T47D (cell line): ENCODE measurements at regions not wholly inside any gene's neighbourhood (a gene's known extent, or its start where the extent isn't known, plus 50 kb on each side); places are given as distances from the start of the nearest gene placed in this dataset.
"Not testable (repeated sequence)": the region's sequence is repeated elsewhere in the genome, so short reads cannot be mapped to it uniquely, and the experiment has no call there.

Experiments used
- DNase-seq, 2 experiments: peaks; one replicate each; pipeline versions ENCODE4 v3.0.0 to v3.0.0-alpha.2; 2011 to 2012; ENCODE audit warnings: low read depth in 1 of 2, low spot score in 1 of 2
- JUND ChIP-seq: IDR thresholded peaks from 2 replicates; pipeline ENCODE4 v1.6.1; 2012; ENCODE audit warnings: low read depth
- in situ Hi-C: cut with HindIII; loops from 2 replicates; pipeline ENCODE4 v1.10.0; 2016; ENCODE audit warnings: low sequenced_read_pairs, low pct_unique_long_range_greater_than_20kb

DNA sequence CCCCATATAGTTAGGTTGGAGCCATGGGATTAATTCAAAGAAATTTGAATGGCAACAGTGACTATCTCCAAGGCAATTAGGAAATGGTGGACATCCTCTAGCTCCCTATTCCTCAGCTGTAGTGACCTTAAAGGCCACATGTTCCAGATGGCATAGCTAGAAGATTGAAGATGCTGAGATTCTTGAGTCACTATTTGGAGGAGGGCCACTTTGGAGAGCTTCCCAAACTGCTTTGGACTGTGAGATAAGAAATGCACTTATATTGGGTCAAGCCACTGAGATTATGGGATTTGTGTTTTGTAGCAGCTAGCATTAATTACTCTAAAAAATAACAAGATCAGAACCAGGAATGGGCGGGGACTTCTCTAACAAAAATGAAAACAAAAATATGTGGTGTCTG, 636.2 kb upstream of the CCNG1 start:
- TF ChIP-seq JUND, result no peak
- no peak for DNase-seq
- in situ Hi-C loops, result no loop called here

DNA sequence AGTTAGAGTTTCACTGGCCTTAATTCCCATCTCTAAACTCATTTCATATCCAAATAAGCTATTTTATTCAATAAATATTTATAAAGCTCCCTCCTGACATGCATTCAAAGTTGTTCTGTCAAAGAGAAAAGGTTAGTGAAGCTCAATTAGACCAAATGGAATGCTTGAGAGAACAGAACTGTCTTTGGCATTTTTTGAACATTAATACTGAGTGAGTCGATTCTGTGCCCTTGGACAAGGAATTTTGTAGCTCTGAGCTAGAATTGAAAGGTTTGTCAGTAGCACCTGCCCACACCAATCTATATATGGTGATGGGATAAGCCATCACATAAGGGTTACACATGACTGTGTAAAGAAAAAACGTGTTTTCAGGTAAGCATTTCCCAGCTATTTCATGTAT, 631.2 kb upstream of the CCNG1 start:
- no peak for DNase-seq
- no peak for TF ChIP-seq JUND
- in situ Hi-C loops, result no loop called here

DNA sequence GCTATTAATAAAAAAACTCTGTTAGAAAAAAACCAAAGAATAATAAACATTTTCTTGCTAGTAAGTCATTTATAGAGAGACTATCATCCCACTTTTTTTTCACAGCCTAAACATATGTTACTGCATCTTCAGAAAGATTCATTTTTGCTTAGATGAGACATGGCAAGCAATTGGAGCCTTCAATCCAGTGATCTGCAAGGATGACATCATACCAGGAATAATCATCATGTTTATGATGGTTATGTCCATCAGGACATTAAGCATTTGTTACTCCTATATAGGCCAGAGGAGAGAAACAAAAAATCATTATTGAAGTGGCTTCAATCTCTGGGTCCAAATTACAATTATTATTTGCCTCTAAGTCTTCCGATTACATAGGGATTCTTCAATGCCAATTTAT, 626.3 kb upstream of the CCNG1 start:
- in situ Hi-C loops, result no loop called here

DNA sequence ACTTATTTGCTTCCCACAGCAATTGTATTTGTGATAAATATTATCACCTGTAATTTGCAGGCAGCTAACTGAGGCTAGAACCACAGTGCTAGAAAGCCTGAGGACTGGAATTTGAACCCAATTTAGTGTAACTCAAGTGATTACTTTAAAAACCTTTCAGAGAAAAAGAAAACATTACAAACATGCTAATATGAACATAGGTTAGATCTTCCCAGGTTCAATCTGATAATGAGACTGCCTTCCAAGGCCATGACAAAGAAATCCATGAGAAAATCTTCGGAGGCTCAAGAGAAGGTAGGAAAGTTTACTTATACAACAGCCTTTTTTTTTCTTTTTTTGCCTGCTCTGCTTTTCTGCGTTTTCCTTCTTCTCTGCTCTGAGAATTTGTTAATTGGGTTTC, 620.6 kb upstream of the CCNG1 start:
- no peak for TF ChIP-seq JUND
- in situ Hi-C loops, result no loop called here
- DNase-seq, result no peak

More for the DNA sequence above, 626.3 kb upstream of the CCNG1 start:
- no peak for DNase-seq
- no peak for TF ChIP-seq JUND

DNA sequence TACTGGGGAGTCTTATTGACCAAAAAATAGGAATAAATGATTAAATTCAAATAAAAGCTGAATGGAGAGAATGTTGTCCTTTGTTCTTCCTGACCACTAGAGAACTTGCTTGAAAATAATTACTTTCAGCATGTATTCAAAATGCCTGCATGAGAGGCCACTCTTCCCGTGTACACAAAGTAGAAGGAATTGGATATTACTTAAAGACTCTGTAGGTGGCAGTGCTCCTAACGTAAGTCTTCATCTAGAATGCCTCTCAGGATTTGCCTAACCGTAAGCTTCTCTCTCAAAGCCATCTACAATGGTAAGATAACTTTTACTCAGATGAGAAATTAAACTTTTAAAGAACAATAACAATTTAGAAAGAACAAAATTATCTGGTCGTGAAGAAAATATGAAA, 620.0 kb upstream of the CCNG1 start:
- peak in 1 of 2 experiments; percentile 11 for DNase-seq
- in situ Hi-C loops, result no loop called here
- TF ChIP-seq JUND, result no peak

DNA sequence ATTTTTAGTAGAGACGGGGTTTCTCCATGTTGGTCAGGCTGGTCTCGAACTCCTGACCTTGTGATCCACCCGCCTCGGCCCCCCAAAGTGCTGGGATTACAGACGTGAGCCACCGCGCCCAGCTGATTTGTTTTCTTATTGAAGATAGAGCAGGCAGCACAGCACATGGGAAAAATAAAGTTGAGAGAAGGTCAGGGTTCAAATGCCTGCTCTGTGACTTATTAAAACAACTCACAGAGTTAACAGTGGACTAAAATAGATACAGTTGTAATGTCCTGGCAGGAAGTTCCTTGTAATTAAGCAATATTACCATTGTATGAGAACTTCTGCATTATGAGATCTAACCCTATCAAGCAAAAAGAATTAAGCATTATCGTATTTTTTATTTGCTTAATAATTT, 615.7 kb upstream of the CCNG1 start:
- in situ Hi-C loops, DNase-seq: not testable (repeated sequence)

DNA sequence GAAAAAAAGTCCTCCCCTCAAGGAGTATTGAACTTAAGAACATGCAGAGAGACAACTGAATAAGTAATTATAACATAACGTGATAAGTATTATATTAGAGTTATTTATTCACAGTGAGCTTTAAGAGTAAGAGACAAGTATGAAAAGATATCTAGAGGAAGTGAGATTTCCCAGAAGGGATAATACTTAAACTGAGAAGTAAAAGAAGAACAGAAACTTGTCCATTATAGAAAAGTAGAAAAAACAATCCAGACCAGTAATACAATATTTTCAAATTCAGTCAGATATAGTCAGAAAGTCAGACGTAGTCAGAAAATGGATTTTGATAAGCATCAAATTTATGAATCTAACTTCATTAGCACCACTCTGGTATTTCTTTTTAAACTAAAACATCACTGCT, 613.0 kb upstream of the CCNG1 start:
- TF ChIP-seq JUND, result no peak
- DNase-seq, result no peak
- in situ Hi-C loops, result no loop called here

DNA sequence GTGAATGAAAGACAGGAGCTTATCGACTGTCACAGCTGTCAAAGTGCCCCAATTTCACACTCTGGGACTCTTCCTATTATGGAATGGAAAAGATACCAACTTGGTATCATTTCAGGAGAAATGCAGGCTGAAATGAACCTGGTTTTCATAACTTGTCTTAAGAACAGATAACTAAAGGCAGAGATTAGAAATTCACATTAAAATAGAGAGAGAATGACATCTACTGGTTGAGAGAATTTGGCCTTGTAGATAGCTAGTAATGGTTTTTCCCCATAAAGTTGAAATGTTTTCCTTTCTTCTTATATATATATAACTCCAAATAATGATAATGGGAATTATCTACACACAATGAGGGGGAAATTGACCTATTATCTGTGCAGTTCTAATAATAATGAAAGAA, 600.2 kb upstream of the CCNG1 start:
- no peak for TF ChIP-seq JUND
- in situ Hi-C loops, result no loop called here
- DNase-seq, result no peak

DNA sequence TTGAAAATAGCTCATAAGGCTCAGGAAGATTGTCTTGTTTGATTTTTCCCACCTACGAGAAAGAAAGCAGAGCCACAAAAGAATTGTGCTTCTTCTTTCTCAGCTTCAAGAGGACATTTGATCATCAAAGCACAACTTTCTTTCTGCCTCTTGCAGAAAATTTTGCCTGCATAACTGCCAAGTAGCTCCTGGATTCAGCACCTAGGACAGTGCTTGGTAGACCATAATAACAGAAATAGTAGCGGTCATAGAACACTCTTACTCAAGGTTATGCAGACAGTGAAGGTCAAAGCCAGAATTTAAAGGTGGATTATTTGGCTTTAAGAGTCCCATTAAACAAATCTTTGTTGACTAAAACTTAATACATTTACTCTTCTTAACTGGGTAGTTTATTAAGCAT, 594.7 kb upstream of the CCNG1 start:
- TF ChIP-seq JUND, result no peak
- DNase-seq, result peak in 1 of 2 experiments; percentile 46
- in situ Hi-C loops, result no loop called here

DNA sequence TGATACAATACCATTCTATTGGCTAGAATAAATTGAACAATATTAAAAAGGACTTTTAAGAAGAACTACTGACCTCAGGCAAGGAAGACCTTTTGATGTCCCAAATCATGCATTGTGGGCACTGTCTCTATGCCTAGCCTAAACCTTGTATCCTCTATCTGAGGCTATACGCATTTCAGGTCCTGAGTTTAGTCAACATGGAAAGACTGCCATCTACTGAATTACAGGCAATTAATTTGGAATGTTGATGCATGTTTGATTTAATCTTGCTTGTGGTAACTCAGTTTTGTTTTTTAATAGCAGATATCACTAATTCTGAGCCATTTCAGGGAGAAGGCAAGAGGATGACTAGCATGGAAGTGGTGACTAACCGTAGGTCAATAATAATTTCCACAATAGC, 585.3 kb upstream of the CCNG1 start:
- peak in 1 of 2 experiments; percentile 28 for DNase-seq
- in situ Hi-C loops, result no loop called here
- TF ChIP-seq JUND, result no peak

DNA sequence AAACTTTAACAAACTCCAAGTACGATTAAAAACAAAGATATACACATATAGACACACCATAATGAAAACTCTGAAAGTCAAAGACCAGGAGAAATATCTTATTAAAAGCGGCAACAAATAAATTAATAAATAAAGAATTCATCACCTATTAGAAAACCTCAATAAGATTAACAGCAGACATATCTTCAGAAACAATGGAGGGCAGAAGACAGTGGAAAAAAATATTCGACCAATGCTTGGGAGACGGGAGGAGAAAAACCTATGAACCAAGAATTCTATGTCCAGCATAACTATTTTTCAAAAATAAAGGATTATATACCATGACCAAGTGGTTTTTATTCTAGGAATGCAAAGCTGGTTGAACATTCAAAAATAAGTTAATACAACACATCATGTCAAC, 578.6 kb upstream of the CCNG1 start:
- DNase-seq, result no peak
- in situ Hi-C loops, result no loop called here
- TF ChIP-seq JUND, result no peak

DNA sequence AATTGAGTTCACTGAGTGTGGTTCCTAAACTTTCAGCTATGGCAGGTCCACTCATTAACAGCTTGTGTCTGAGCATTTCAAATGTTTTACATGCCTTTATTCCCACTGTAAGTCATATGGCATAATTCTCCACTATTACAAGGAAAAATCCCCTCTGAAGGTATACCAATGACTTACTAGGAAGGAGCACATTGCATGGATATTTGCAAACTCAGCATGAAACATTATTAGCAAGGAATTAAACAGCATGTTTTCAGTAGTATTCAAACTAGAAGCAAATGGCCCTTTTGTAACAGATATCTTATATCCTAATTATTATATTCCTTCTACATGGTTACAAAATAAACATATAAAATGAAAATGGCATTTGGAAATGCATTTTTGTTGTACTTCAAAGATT, 566.4 kb upstream of the CCNG1 start:
- in situ Hi-C loops, result no loop called here
- no peak for DNase-seq
- TF ChIP-seq JUND, result no peak

DNA sequence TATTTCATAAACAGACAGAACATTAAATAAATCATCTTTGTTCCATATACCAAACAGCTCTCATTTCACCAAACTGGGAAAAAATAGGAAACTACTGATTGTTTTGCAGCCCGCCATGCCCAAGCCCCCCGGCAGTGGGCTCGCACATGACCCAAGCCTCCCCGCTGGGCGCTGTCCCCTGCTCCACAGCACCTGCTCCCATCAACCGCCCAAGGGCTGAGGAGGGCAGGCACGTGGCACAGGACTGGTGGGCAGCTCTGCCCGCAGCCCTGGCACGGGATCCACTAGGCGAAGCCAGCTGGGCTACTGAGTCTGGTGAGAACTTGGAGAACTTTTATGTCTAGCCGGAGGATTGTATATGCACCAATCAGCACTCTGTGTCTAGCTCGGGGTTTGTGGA, 554.8 kb upstream of the CCNG1 start:
- in situ Hi-C loops, result no loop called here
- no peak for DNase-seq
- TF ChIP-seq JUND, result no peak

DNA sequence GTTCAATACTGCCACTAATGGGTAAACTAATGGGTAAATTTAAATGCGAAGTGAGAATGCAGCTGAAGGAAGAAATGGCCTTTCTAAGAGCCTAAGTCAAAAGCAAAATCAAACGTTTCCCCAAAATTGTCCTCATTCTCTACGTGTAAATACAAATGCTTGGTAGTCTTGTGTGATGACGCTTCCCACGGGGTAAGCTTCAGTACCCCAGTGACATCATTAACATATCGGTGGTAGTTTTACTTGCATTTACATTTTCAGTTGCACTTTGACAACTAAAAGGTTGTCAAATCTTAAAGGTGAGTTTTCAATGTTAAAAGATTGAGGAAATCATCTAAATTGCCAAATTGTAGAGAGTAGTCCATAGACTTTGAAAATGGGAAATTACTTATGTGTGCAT, 550.7 kb upstream of the CCNG1 start:
- in situ Hi-C loops, result no loop called here
- TF ChIP-seq JUND, result no peak
- DNase-seq, result no peak

DNA sequence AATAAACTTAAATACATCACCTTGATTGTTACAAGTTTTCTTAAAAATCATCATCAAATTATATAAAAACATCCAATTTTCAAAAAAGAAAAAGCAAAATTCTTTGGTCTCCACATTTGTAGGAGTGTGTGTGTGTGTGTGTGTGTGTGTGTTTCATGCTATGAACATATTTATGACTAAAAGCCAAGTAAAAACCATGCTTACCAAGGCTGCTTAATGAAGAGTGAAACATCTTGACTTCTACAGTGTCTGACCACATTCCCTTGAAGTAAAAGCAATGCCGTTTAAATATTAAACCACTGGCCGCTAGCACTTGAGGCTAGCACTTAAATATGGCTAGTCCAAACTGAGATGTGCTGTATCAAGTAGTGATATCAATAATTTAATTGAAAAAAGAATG, 549.1 kb upstream of the CCNG1 start:
- in situ Hi-C loops, result no loop called here
- TF ChIP-seq JUND, result no peak
- DNase-seq, result no peak
